ENCODE measurements at regions not wholly inside any gene's neighbourhood (a gene's known extent, or its start where the extent isn't known, plus 50 kb on each side); places are given as distances from the start of the nearest gene placed in this dataset.
A peak's percentile ranks its signal among the peaks of the same experiment; 100 is the strongest.

GRCh38 chr14:94903883-94904282 is 134.0 kb upstream of the GSC start:
- Mint-ChIP-seq H3K4me1 (peaks cover 23% of the 10 kb centered on the region in 2 experiments), H3K9me3 (peaks cover 0 to 6% of the 10 kb centered on the region in 2 experiments; a peak in 2 of 5 replicates), H3K27me3 (ENCODE audit: low read depth) (peaks cover 66% of the 10 kb centered on the region), H3K4me3 (no peak overlapping the region; a peak in 1 of 5 replicates), H3K36me3 (ENCODE audit: insufficient read depth in 1 of 3, low read depth in 3 of 3) (peaks cover 0 to 5% (median 0%) of the 10 kb centered on the region in 3 experiments; a peak in 1 of 7 replicates), H3K27ac (peak overlapping the region in 2 of 3 experiments; percentile 13 to 47; a peak in 2 of 7 replicates)
- H3K79me1 ChIP-seq (ENCODE audit: insufficient read depth, low read depth, low read length, poor library complexity, severe bottlenecking): no peaks in the 10 kb centered on the region
- no peak overlapping the region for H2AK5ac ChIP-seq (ENCODE audit: insufficient read length, low read length)
- H4K8ac ChIP-seq (replicated peaks; ENCODE audit: insufficient read length, low read depth, low read length): no peak overlapping the region
- H3T11ph ChIP-seq (ENCODE audit: low read length): no peak overlapping the region
- H3K27me3 ChIP-seq (ENCODE audit: insufficient read depth, low read length): peaks cover 6% of the 10 kb centered on the region; the same call in 1 of the 2 replicates
- H3K9ac ChIP-seq (ENCODE audit: extremely low read depth, insufficient read length, low read length): no peak overlapping the region
- TF ChIP-seq CTCF (conservative IDR thresholded peaks at IDR 0.05): no peak
- H2BK5ac ChIP-seq (ENCODE audit: insufficient read length, low read length): no peak overlapping the region
- H3K56ac ChIP-seq (ENCODE audit: insufficient read length, low read depth, low read length): no peak overlapping the region
- H4K5ac ChIP-seq (ENCODE audit: insufficient read length, low read depth, low read length): no peak overlapping the region
- no peak overlapping the region for H2BK15ac ChIP-seq (ENCODE audit: low read depth, low read length)
- H3K79me2 ChIP-seq (ENCODE audit: insufficient read depth, low read length): no peaks in the 10 kb centered on the region
- H2BK12ac ChIP-seq (ENCODE audit: insufficient read length, low read depth, low read length): no peak overlapping the region
- H3K23ac ChIP-seq (ENCODE audit: insufficient read length, low read depth, low read length): no peak overlapping the region
- no peaks in the 10 kb centered on the region for H4K20me1 ChIP-seq (ENCODE audit: control insufficient read depth, insufficient read depth, insufficient read length)
- no peak overlapping the region for H3K18ac ChIP-seq (ENCODE audit: insufficient read length, low read depth, low read length)
- no peak overlapping the region for H3K4me2 ChIP-seq (ENCODE audit: insufficient read depth, insufficient read length, low read length)
- H2BK120ac ChIP-seq (ENCODE audit: low read depth, low read length, poor library complexity, severe bottlenecking): no peak overlapping the region
- H2BK20ac ChIP-seq (ENCODE audit: low read depth, low read length, poor library complexity, severe bottlenecking): no peak overlapping the region
- no peak overlapping the region for H2AFZ ChIP-seq (ENCODE audit: low read length)
- no CpG with 5 or more reads among the region's 3 CpGs for WGBS (ENCODE audit: extremely low coverage, insufficient read length, low lambda C conversion rate)
- H3K14ac ChIP-seq (ENCODE audit: insufficient read depth, low read length): no peak overlapping the region
- H3K4ac ChIP-seq (ENCODE audit: low read depth, low read length): no peak overlapping the region
- no peak for DNase-seq
- H3K9me3 ChIP-seq (ENCODE audit: control insufficient read depth, low read depth, low read length): no peaks in the 10 kb centered on the region
- no peak overlapping the region for H4K91ac ChIP-seq (ENCODE audit: insufficient read length, low read depth, low read length)
- no peaks in the 10 kb centered on the region for H3K23me2 ChIP-seq (ENCODE audit: insufficient read length, low read depth, low read length, poor library complexity, severe bottlenecking)
- H3K27ac ChIP-seq (ENCODE audit: insufficient read length, low read depth, low read length): no peak overlapping the region
- no peaks in the 10 kb centered on the region for H3K4me1 ChIP-seq (ENCODE audit: insufficient read depth, low read length)

Data from H9 (cell line).